ENCODE measurements at regions not wholly inside any gene's neighbourhood (a gene's known extent, or its start where the extent isn't known, plus 50 kb on each side); places are given as distances from the start of the nearest gene placed in this dataset.

DNA sequence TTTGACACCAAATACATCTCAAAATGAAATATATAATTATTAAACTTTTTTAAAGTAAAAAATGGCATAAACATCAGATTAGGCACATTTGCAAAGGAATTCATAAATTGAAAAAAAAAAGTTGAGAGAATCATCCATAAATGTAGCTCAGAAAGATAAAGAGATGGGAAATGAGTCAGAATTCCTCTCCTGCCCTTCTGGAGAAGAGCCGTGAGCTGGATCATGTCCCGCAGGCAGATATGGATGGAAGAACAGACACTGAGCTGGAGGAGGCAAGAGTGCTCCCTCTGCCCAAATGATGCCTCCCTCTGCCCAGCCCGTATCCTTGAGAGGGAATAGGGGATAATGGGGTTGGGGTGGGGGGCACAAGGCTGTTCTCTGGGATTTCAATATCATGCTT lies 190.9 kb downstream of the TFCP2L1 start:
- TF ChIP-seq, protein P1, sequence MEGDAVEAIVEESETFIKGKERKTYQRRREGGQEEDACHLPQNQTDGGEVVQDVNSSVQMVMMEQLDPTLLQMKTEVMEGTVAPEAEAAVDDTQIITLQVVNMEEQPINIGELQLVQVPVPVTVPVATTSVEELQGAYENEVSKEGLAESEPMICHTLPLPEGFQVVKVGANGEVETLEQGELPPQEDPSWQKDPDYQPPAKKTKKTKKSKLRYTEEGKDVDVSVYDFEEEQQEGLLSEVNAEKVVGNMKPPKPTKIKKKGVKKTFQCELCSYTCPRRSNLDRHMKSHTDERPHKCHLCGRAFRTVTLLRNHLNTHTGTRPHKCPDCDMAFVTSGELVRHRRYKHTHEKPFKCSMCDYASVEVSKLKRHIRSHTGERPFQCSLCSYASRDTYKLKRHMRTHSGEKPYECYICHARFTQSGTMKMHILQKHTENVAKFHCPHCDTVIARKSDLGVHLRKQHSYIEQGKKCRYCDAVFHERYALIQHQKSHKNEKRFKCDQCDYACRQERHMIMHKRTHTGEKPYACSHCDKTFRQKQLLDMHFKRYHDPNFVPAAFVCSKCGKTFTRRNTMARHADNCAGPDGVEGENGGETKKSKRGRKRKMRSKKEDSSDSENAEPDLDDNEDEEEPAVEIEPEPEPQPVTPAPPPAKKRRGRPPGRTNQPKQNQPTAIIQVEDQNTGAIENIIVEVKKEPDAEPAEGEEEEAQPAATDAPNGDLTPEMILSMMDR (IDR thresholded peaks at IDR 0.05; ENCODE audit: borderline replicate concordance, control extremely low read depth, extremely low read depth, insufficient read depth, missing control alignments) = no peak
- DNase-seq (ENCODE audit: low spot score) = no peak
- in situ Hi-C loops (cut with MboI; ENCODE audit: low sequenced_read_pairs, unreplicated experiment) = no loop called here

DNA sequence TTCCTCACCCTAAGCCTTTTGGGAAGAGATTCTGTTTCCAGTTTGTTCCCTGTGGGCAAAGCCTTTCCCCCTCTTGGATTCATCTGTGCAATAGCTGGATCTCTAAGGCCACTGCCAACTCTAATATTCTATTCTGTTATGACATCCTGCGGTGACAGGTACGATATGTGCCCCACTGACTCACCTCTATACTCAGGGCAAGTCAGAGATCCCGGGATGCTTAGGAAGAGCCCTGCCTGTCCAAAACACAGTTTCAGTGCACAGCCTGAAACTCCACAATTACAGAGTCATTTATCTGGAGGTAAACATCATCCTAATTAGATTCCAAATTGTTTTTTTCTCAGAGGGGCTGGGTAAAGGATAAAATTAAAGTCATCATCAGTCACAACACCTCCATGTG lies 190.2 kb downstream of the TFCP2L1 start:
- TF ChIP-seq, protein P1 (IDR thresholded peaks at IDR 0.05; ENCODE audit: borderline replicate concordance, control extremely low read depth, extremely low read depth, insufficient read depth, missing control alignments) = no peak
- no peak for DNase-seq (ENCODE audit: low spot score)
- in situ Hi-C loops (cut with MboI; ENCODE audit: low sequenced_read_pairs, unreplicated experiment) = no loop called here

DNA sequence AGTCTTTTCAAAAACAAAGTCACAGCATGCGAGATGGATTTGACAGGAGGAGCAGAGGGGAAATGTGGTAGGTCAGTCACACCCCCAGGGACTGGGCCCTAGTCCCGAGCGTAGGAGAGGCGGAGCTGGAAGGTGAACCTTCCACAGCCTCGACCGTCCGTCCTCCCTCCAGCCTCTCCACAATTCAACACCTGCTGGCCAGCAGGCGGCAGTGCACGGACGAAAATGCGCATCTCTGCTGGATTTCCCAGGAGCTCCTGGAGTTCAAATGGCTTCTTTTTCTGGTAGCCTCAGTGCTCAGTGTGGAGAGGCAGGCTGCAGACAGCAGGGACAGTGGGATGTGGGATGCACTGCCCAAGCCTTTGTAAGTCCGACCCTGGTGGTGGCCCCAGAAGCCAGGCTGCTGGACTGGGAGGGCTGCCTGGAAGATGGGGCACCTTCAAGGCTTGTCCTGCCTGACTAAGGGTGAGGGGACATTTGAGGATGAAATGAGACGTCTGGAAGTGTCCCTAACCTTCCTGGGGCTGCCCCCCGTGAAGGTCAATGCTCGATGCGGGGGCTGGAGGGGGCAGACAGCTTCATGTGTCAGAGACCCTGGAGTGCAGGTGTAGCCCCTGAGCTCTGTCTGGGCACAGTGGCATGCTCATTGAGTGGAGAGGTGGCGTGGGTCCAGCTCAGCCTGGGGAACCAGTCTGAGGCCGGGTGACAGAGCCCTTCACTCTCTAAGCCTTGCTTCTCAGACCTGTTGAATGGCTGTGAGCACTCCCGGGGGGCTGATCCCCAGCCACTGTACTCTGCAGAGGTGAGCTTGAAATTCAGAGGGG lies 189.5 kb downstream of the TFCP2L1 start:
- TF ChIP-seq, protein P1 (IDR thresholded peaks at IDR 0.05; ENCODE audit: borderline replicate concordance, control extremely low read depth, extremely low read depth, insufficient read depth, missing control alignments) = peak; percentile 52
- DNase-seq (ENCODE audit: low spot score) = peak; percentile 73
- in situ Hi-C loops (cut with MboI; ENCODE audit: low sequenced_read_pairs, unreplicated experiment) = no loop called here

DNA sequence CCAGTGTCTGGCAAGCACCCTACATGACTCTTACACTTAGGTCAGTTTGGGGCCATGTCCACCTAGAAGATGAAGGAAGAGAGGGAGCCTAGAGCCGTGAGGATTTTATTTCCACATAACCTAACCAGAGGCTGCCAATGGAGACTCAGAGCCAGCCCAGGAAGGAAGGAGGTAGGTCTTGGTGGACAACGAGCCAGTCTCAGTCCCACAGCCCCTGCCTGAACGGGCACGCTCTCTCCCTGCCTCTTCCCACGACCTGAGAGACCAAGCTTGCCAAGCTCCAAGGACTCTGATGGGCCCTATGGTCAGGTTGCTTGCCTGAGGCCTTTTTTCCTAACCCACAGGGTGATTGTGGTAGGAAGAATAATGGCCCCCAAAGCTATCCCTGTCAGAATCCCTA lies 188.4 kb downstream of the TFCP2L1 start:
- TF ChIP-seq, protein P1 (IDR thresholded peaks at IDR 0.05; ENCODE audit: borderline replicate concordance, control extremely low read depth, extremely low read depth, insufficient read depth, missing control alignments) = no peak
- no peak for DNase-seq (ENCODE audit: low spot score)
- in situ Hi-C loops (cut with MboI; ENCODE audit: low sequenced_read_pairs, unreplicated experiment) = no loop called here

DNA sequence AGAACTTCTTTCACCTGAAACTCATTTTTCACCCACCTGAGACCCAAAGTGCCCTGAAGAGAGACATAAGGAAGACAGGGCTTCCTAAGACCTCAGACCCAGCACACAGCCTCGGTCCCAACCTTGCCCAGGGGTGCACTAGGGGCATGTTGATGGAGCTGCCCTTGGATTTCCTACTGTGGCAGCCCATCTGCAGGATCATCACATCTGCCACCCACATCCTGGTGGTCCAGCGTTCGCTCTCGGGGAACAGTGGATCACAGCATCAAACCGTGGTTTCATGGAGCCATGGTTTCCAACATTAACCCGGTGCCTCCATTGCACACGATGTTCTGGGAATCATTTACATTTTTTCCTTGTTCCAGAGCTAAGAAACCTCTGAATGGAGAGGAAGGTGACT lies 186.4 kb downstream of the TFCP2L1 start:
- in situ Hi-C loops (cut with MboI; ENCODE audit: low sequenced_read_pairs, unreplicated experiment) = no loop called here
- TF ChIP-seq, protein P1 (IDR thresholded peaks at IDR 0.05; ENCODE audit: borderline replicate concordance, control extremely low read depth, extremely low read depth, insufficient read depth, missing control alignments) = no peak
- DNase-seq (ENCODE audit: low spot score) = no peak

DNA sequence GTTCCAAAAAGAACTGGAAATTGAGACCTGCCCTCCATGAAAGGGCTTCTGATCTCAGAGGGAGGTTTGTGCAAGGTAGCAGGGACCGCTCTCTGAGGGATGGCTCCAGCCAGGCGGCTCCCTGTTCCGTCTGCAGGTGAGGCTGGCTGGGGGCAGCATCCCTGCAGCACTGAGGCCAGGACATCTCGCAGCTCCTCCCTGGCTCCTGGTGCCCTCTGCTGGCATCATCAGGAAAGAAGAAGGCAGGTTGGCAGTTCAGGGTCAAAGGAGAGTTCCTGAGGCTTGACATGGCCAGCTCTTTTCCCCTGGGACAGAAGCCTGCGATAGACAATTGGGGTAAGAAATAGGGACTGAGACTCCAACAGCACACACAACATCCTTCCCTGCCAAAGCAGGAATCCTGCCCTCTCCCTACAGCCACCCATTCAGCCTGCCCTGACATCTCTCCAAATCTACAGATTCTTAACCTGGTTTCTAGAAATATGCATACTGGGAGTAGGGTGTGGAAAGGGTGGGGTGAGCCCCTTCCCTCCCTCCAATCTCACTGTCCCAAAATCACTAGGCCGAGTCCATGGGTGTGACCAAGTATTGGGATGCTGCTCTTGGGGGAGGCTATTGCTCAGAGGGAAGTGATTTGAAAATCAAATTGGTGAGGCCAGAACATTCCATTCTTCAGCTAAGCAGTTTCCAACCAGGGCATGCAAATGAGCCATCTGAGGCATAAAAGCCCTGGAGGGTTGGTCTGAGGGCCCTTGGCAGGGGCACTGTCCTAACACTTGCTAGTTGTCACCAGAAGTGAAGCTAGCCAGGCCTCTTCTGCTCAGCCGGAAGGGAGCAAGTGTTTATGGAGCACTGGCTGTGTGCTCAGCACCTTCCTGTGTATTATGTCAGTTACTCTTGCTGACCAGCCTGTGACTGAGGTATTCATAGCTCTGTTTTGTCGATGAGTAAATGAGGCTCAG lies 185.4 kb downstream of the TFCP2L1 start:
- in situ Hi-C loops (cut with MboI; ENCODE audit: low sequenced_read_pairs, unreplicated experiment) = no loop called here
- no peak for DNase-seq (ENCODE audit: low spot score)
- TF ChIP-seq, protein P1 (IDR thresholded peaks at IDR 0.05; ENCODE audit: borderline replicate concordance, control extremely low read depth, extremely low read depth, insufficient read depth, missing control alignments) = no peak
